Myocyte (in vitro differentiated cells): ENCODE measurements at regions not wholly inside any gene's neighbourhood (a gene's known extent, or its start where the extent isn't known, plus 50 kb on each side); places are given as distances from the start of the nearest gene placed in this dataset.

Source experiments
- DNase-seq: peaks from one replicate; pipeline ENCODE4 v3.0.0-alpha.2; 2012; ENCODE audit warnings: low read depth

DNA sequence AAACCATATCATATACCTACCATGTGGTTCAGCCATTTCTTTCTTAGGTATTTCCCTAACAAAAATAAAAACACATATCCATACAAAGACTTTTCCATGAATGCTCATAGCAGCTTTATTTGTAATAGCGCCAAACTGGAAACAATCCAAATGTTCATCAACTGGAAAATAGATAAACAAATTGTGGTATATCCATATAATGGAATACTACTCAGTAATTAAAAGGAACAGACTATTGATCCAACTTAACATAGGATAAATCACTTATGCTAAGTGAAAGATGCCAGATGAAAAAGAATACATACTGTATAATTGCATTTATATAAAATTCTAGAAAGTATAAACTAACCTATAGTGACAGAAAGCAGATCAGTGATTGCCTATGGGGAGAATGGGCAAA is 323.3 kb downstream of the BUD13 start:
- no peak for DNase-seq

DNA sequence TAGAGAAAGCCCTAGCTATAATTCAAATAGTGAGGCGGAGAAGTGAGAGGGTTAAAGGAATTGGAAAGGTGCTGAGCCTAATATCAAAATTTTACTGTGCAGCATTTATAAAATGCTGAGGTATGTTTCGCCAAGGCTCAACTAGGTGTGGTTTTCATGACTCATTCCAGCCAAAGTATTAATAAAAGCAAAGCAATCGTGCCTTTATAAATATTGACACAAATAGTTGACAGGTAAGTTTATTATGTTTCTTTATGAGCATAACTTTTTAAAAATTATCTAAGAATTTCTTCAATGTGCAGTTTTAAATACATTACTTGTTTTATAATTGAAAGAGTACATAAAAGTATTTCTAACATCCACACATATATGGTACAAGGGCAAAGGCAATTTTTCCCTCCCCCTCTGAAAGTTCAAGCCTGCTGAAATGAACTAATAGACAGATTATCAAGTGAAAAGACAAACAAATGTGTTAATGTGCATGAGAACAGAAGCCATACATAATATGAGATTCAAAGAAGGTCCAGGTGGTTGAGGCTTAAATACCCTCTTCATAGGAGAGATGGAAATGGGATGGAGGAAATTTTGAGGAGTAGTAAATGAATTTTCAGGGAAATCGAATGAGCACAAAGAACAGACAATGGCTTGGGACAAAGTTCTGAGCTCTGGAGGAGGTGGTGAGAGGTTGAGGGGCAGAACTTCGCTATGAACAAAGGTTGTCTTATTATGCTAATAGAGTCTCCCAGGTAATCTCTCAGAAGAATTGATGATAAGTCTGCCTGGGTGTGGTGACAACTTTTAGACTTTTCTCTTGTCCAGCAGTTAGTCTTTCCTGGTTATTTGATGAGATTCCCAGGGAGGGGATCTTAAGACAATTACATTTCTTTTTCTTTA is 326.5 kb downstream of the BUD13 start:
- no peak for DNase-seq

DNA sequence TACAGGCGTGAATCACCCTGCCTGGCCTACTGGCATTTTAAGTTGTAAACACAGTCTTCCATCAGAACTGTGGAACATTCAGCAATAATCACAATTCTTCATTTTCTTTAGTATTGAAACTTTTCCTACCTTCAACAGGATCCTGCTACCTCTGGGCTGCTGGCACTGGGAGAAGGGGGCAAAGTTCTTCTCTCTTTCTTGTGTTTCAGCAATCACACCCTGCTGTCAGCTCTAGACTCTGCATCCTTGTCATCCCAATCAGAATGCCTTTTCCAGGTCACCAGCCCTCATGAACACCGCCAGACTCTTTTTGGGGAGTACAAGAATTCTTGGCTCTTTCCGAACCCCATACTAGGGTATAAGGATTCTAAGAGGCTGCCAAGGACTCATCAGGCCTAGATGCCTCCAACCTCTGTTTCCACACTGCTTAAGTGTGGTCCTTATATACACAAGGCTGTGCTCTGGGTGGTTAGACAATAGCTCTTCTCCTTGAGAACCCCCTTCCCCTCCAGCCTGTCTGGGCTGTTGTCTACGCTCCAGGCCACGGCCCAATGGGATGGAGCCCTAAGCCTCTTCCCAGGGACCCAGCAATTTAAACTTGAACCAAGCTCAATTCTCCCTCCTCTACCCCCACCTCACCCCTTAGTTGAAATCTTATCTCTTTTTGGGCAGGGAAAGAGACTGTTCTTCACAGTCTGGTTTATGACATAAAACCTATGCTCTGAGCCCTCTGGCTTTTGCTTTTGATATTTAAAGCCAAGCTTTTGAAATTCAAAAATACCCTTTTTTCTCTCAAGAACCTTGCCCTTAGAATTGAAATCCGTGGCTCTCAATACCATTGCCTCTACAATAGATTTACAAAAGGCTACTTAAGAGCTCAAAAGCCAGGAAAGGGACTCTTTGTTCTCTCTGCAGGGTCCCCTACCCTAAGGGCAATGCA is 327.4 kb downstream of the BUD13 start:
- DNase-seq: no peak

DNA sequence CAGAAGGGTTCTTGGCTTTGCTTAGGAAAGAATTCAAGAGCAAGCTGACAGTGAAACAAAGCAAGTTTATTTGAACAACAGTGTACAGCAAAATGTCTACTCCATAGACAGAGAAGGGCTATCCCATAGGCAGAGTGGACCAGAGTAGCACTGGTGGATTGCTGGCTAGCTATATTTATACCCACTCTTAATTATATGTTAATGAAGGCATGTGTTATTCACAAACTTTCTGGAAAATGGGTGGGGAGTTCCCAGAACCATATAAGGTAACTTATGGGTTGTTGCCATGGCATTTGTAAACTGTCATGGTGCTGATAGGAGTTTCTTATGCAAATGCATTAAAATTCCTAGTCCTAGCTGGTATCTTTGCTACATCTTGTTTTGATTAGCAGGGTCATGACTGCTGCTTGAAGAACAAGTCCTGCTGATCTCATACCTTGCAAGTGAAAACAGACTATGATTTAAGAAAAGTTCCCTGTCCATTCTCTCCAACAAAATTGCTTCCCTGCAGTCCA is 330.5 kb downstream of the BUD13 start:
- DNase-seq: no peak

- no peak for DNase-seq
These were observed 333.5 kb downstream of the BUD13 start for GRCh38 chr11:116439361-116439677.

DNA sequence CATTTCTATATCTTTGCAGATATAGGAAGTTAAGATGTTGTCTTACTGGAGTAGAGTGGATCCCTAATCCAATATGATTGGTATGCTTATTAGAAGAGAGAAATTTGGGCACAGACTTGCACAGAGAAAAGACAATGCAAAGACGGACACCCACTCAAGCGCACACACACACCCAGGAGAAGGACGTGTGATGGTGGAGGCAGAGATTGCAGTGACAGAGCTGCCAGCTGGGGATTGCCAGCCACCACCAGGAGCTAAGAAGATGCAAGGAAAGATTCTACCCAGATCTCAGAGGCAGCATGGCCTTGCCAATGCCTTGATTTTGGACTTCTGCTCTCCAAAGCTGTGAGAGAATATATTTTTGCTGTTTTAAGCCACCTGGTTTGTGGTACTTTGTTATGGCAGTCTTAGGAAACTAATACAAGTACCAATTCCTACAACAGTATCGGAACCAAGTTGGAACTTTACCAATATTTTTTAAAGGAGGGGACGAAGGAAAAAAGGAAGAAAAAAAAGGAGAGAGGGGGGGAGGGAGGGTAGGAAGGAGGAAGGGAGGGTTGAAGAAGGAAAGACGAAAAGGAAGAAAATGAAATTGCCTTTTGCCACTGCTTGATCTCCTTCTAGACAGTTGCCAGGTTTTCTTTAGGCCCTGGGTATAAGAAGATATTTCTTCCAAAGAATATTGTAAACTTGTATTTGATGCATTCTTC is 334.0 kb downstream of the BUD13 start:
- DNase-seq: no peak

DNA sequence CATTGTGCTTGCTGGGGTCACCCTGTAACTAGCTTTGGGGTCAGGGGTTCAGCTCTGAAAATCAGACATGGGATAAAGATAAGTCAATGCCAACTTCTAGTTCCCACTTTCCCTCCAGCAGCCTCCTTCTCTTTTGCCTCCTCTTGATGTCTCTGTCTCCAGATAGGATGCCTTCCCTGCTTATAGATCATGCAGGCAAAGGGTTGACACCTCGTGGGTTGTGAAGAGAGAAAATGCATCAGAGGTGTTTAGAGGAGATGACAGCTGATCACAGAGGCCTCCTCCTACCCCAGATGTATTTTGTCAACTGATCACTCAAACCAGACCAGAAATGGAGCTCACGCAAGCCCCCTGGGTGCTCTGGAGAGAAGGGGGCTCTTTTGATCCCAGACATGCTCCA is 337.8 kb downstream of the BUD13 start:
- DNase-seq: no peak

GRCh38 chr11:116432301-116432700 is 340.5 kb downstream of the BUD13 start:
- DNase-seq: no peak

DNA sequence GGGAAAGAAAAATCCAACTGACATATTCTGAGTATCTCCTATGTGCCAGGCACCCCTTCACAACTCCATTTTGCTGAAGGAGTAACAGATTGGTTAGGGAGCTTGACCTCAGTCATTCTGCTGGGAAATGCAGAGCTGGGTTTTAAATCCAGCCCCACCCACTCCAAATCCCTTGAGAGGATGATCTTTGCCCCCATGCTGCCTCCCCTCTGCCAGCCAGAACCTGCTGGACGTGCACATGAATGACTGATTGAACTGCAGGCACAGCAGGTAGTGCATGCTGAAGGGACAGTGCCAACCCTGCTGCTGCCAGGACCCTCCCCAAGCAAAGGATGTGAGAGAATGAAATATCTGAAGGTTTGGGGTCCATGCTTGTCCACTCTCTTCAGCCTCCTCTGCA is 340.9 kb downstream of the BUD13 start:
- no peak for DNase-seq

GRCh38 chr11:116428638-116428975 is 344.2 kb downstream of the BUD13 start:
- DNase-seq: no peak

- DNase-seq: no peak
These were observed 344.7 kb downstream of the BUD13 start for GRCh38 chr11:116427903-116428637.

- no peak for DNase-seq
These were observed 345.4 kb downstream of the BUD13 start for GRCh38 chr11:116427337-116427902.

DNA sequence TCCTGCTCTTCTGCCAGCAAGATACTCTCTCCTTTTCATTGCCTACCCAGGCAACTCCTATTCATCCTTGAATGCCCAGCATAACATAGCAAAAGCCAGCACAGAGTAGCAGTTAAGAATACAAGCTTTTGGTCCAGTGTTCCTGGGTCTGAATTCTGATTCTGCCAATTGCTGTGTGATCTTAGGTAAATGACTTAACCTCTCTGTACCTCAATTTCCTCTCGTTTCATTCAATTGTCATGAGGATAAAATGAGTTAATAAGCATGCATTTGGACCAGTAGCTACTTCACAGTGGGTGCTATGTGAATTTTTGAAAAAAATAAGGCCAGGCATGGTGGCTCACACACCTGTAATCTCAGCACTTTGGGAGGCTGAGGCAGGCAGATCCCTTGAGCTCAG is 346.0 kb downstream of the BUD13 start:
- DNase-seq: no peak

- no peak for DNase-seq
These were observed 348.0 kb downstream of the BUD13 start for GRCh38 chr11:116424615-116425261.

- DNase-seq: no peak
These were observed 349.7 kb downstream of the BUD13 start for GRCh38 chr11:116422956-116423600.

DNA sequence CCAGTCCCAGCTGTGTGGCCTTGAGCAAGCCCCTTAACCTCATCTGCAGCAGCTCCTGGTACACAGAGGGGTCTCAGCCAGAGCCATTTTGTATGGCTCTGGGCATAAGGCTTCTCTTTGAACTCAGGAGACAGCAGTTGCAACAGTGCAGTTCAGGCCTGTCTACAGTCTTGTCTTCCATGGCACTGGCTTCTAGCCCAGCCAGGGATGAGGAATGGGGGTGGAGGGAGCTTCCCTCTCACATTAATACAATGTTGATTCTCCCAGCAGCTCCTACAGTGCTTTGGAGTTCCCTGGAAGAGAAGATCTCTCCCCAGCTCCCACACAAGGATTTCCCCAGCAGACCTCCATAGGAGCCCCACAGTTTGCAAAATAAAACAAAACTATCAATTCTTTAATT is 350.2 kb downstream of the BUD13 start:
- no peak for DNase-seq

- DNase-seq: no peak
These were observed 351.1 kb downstream of the BUD13 start for GRCh38 chr11:116421529-116422185.

DNA sequence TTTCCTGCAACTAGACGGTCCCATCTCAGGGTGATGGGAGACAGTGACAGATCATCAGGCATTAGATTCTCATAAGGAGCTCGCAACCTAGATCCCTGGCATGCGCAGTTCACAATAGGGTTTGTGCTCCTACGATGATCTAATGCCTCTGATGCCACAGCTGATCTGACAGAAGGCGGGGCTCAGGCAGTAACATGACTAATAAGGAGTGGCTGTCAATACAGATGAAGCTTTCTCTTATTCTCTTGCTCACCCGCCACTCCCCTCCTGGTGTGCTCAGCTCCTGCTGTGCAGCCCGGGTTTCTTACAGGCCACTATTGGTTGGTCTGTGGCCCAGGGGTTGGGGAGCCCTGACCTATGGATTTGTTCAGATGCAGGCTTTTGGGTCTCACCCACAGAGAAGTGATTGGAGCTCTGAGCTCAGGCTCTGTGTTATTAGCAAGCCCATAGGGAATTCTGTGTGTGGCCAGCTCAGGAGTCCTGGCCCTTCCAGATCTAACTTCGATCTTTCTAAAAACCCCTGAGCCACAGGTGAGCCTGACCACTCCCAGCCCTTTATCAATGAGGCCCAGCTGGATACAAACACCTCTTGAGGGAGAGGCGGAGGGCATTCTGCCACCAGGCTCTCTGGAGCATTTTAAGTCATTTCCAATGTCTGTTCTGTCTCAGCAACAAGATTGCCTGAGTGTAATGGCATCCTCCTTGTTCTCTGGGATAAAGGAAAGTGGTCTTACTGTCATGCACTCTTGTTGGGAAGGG is 351.8 kb downstream of the BUD13 start:
- DNase-seq: no peak
